HG03565 (cell line): ENCODE measurements at regions not wholly inside any gene's neighbourhood (a gene's known extent, or its start where the extent isn't known, plus 50 kb on each side); places are given as distances from the start of the nearest gene placed in this dataset.

ENCODE experiments used
- ATAC-seq: cut with Tn5 transposase; IDR thresholded peaks from one replicate; pipeline ENCODE4 v1.9.1; 2021; ENCODE audit warnings: mild to moderate bottlenecking, moderate library complexity; ENCODE audit not compliant: unreplicated experiment

DNA sequence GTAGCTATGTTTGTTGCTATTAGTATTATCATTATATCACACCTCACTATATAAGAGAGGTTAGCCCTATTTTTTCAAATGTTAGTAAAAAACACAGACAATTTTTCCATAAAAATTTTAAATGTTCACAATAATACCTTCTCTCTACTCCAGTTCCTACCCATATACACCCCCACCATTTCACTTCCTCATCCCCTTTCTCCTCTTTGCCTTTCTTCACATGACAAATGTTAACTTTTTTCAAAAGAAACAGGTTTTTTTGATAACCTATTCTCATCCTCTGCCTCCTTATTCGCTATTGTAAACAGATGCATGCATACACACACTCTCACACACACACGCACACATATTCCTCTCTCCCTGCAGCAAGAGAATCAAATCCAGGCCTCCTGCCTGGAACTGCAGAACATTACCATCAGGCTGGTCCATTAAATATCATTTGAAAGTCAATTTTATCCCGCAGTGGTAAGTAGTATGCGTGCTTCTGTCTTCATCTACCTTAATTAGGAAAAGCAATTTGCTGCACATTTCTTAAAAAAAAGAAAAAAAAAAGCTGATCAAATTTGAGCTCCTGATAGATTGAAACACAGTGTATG lies 55.5 kb downstream of the MID1IP1 start:
- no peak for ATAC-seq

DNA sequence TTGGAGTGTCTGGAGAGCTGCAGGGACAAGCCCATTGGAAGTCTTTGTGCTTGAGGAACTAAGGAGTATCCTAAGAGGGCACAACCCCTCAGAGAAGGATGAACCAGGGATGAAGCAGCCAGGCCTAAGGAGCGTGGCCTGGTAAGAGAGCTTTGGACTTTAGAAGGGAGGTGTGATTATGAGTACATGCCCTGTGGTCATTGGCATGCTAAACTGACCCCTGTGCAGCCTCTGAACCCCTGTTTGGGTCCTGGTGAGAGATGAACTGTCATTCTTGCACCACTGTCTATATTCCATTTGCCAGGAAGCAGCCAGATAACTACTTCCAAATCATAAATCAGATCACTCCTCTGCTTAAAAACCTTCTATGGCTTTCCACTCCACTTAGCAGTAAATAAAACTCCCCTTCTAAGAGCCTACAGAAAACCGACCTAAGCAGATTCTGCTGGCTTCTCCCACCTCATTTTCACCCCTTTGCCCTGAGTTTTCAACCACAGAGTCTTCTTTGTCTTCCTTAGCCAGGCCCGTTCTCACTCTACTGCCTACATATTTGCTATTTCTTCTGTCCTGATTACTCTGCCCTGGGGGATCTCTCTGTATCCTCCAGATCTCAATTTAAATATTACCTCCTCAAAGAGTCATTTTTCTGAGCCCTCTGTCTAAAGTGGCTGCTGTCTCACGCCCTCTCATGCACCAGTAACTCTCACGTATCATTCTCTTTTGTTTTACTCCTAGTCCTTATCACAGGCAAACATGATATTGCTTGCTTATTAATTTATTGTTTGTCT lies 56.7 kb downstream of the MID1IP1 start:
- no peak for ATAC-seq

DNA sequence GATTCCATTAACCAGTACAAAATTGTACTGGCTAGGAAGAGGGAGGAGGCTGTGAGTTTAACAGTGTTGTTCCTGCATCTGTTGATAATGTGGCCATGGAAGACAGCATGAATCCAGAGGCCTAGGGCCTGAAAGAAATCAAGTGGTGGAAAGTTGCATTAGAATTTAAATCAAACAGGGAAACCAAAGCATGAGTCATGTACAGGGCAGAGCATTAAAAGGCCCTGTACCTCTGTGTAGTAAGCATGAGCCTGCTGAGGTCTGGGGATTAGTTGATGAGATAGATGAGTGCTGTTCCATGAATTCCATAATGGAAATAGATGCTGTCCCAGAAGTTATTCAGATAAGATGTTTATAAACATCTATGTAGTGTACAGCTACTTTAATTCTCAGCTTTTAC lies 58.3 kb downstream of the MID1IP1 start:
- no peak for ATAC-seq

DNA sequence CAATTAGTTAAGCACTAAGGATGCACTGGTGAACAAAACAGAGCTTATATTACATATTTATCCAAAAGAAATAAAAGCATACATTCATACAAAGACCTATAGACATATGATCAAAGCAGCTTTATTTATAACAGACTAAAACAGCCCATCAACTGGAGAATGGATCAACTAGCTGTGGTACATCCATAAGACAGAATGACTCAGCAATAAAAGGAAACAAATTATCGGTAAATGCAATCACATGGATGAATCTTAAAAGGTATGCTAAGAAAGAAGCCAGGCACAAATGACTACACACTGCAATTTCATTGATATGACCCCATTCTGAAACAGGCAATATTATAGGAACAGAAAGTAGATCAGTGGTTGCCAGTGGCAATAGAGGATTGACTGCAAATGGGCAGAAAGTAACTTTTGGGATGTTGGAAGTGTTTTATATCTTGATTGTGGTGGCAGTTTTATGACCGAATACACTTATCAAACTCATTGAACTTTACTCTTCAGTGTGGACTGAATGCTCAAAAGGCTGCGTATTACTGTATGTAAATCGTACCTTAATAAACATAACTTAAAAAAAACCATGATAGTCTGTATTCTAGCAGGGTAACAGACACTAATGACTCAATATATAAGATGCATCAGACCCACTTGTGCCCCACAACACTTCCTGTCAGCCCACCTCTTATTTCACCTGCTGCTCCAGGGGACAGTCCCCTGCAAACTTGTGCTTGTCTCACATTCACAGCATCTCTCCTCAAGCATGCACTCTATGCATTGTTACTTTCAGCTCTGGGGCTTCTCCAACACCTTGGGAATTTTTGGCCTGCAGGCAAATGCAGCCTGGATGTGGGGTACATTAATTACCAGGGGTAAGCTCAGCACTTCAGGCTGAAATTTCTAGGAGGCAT lies 59.1 kb downstream of the MID1IP1 start:
- ATAC-seq, result no peak

DNA sequence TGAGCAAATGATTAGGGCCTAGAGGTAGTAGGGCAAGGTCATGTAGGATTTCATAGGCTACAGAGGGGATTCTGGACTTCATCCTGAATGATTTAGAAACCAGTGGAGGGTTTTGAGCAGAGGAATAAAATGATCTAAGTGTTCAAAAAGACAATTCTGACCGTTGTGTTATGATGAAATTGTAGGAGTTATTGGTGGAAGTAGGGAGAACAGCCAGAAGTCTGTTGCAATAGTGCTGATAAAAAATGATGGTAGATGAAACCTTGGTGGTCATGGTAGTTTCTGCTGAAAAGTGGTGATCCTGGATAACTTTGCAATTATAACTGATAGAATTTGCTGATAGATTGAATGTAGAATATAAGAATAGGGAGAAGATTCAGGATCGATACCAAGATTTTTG lies 60.2 kb downstream of the MID1IP1 start:
- no peak for ATAC-seq

DNA sequence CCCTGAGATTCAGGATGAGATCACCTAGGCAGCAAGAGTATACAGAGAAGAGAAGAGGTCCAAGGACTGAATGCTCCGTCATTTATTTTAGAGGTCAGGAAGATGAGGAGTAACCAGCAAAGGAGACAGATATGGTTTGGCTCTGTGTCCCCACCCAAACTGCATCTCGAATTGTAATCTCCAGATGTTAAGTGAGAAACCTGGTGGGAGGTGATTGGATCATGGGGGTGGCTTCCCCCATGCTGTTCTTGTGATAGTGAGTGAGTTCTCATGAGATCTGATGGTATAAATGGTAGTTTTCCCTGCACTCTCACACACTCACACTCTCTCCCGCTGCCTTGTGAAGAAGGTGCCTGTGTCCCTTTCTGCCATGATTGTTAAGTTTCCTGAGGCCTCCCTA lies 60.8 kb downstream of the MID1IP1 start:
- ATAC-seq, result no peak

DNA sequence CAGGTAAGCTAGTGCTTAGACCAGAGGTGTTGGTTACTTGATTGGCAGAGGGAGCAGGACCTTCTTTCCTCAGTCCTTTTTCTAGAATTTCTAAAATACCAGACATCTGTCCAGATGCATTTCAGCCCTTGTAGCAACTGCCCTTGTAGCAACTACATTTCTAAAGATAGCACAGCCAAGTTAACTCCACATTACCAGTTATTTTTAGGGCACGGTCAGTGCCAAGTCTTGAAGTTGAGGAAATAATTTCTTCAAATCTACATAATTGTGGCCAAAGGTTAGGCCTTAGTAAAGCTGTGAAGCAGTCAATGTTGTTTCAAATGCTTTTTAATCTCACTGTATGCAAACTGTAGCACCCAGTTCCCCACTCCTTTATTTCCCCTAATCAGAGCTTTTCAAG lies 62.9 kb downstream of the MID1IP1 start:
- ATAC-seq, result no peak

DNA sequence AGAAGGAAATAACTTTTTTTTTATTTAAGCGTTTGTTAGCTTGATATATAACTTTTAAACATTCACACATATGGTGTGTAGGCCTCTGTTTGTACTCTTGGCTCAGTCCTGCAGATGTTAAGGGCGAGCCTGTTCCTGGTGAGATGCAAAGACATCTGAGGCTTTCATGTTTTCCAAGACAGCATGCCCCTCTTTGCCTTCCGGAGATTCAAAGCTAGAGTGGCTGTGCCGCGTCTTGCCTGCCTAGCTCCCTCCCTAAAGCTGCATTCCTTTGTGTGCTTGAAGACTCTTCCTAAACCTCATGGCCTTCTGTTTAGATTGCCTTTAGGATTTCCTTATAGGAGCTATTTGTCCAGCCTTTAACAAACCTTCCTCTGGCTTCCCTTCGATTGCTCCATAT lies 67.1 kb downstream of the MID1IP1 start:
- no peak for ATAC-seq

DNA sequence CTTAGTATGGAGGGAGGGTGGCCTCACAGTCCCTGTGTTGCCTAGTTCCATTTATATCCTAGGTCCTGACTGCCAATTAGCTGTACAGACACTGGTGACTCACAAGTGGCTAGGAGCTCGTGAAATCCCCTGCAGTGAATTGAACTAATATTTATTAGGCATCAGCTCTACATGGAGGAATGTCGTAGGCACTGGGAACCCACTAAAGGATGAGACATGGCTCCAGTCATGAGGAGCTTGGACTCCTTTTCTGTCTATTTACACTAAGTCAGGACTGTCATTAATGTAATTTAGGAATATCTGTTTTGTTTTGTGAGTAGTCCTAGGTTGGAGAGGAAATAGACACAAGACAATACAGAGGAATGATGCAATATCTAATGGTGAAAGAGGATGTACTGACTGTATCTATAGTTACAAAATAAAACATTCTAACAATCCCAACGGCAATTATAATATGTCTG lies 67.7 kb downstream of the MID1IP1 start:
- no peak for ATAC-seq

DNA sequence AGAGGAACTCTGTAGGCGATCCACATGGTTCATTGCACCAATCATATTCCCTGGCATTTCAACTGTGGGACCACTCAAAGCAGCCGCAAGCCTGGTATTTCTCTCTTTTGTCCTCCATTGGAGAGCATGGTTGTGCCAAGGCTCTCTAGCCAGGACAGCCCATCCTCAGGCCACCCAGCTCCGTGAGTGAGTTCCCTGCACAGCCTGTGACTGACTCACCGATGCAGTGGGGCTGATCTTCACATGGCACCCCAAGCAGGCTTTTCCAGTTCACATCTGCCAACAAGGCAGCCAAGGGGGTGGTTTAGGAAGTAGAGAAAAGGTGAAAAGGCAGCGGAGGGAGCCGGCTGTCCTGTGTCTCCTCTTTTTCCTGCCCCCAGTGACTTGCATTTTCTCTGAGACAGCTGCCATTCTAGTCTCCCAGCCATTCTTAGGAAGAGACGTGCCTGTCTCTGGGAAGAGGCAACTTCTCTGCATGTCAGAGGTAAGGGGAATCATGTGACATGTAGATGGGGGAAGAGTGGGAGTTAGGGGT lies 69.2 kb downstream of the MID1IP1 start:
- no peak for ATAC-seq

DNA sequence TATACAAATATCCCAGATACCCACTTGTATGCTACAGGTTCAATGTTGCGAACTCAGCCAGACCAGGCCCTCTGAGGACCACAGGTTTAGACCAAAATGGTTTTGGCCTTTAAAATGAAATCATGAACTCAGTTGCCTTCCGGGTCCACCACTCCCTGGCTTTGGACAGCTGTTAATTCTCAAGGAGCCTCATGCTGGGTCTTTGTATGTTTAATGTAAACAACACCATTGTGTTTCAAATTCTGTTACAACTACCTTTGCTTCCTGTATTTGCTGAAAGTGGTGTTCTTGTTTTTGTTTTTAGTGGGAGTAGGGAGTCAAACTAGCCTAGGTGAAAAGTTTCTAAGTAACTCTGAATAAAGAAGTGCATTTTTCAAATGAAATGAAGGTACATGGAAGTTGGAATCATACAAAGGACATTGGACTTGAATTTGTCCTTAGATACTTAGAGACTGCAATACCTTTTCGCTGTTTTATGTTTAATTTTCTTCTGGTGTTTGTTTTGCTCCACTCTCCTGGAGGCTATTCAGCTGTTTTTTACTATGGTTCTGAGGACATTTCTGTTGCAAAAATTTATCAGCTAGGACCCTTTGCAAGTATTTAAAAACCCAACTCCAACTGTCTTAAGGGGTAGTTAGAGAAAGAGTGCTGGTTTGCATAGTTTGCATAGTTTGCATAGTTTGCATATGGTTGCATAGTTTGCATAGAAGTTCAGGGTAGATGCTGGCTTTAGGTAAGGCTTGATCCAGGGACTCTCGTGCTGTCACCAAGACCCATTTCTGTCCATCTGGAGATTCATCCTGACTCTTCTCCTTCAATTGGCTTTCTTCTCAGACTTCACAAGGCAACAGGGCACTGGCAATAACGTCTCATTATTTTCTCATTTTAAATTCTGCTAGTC lies 70.1 kb downstream of the MID1IP1 start:
- no peak for ATAC-seq

DNA sequence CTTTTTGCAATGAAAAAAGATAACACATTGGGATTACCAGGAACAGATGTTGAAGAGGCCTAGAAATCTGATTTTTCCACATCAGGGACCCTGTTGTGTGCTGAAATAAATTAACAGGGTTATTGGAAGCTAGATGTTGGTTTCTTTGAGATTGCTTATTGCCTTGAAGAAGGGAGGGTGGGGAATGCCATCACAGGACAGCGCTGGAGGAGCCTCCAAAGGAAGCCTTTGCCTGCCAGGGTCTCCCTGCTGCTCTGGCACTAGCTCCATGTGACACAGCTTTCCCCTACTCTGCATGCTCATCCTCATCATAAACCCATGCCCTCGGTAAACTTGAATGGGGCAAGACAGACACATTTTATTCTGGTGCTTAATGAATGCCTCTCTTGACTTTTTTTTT lies 76.1 kb downstream of the MID1IP1 start:
- ATAC-seq, result no peak

DNA sequence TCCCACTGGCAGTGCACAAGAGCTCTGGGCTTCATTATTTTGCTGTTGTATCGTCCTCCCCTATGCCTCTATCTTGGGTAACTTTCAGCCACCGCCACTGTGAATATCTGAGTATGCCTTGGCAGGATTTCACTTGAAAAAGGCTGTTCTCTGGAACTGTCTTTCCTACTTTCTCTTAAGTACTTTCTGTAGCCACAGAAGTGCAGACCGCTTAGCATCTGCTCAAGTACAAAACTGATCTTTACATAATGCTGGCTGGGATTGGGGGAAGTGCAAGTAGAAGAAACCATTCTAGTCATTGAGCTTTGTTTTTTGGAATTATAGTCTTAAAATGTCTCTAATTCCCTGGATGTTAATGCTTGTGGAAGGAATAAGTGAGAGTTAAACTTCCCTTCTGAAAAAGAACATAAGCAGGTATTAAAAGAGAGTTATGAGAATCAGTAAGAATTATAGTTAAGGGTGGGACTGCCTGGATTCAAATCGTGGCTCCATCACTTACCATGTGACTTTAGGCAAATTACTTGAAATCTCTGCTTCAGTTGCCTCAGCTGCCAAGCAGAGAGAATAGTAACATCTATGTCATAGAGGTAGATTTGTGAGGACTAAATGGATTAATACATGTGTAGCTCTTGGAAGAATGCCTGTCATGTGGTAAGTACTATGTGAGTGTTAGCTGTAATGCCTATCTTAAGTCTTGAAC lies 77.5 kb downstream of the MID1IP1 start:
- ATAC-seq, result no peak

DNA sequence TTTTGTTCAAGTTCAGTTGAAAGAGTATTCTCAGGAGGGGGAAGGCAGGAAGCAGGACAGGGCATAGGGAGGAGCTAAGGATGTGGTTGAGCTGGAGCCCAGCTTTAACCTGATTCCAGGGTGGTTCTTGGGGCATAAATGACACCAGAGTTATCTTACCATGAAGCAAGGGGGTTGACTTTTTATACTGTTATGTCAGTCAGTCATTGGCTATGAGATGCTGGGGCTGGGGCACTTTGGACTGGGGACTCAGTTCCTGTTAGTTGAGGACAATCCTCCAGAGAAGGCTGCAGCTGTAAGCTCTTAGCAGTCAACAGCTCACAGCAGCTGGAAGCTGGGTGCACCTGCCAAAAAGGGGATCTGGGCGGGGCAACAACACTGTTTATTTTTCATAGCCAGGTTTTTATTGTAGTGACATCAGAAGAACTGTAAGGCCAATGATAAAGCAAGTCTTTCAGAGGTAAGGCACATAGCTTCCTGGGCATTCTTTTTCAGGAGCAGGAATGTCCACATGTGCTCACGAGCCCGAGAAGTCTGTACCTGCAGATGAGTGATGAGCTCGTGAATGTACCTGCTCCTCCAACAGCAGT lies 78.5 kb downstream of the MID1IP1 start:
- ATAC-seq, result no peak

DNA sequence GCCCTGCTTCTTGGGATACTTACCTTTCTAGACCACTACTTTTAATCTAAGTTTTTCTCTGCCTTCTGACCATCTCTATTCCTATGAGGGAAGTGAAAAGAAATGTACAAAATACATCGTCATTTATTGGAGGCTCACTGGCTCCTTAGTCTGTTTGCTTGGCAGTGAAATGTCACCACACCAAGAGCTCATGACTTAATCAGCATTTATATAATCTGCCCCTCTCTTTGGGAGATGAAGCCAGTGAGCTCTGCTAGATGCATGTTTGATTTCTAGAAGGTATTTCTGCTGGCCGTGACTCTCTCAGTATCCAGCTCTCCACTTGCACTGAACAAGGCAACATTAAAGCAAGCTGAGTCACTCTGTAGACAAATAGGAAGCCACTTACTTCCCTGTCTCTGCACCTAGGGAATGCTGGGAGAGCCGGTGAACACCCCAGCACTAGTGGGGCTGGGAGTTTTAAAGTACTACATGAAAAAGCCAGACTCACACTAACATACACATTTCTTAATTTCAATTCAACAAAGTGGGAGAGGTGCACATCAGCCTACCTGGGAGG lies 79.1 kb downstream of the MID1IP1 start:
- ATAC-seq, result no peak

DNA sequence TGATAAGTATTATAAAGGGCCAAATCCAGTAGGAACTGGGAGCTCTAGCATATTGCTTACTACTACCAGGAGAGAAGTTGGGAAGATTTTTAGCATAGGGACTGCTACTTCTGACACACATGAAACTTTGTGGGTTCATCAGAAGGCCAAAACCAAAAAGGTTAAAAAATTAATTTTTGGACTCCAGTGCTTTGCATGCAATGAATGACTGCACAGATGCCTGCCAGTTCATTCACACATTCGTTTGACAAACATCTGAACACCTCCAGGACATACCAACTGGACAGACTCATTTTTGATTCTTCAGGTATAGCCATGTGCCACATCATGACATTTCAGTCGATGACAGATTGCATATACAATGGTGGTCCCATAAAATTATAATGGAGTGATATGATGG lies 79.8 kb downstream of the MID1IP1 start:
- ATAC-seq, result no peak

DNA sequence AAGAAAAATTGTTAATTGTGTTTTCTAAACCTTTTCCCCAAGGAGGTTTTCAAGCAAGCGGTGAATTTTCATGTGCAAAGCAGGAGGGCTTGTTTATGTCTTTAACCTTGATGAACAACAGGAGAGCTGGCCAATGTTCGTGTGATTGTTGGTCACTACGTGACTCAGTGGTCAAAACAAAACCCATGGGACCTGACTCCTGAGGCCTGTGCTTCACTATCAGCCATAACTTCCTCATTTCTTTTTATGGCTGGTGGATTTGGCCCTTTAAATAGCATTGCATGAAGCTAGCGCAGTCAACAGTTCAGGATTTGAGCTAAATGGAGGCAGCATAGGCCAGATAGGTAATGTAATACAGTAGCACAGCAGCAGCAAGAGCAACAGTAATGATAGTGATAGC lies 80.5 kb downstream of the MID1IP1 start:
- ATAC-seq, result no peak

DNA sequence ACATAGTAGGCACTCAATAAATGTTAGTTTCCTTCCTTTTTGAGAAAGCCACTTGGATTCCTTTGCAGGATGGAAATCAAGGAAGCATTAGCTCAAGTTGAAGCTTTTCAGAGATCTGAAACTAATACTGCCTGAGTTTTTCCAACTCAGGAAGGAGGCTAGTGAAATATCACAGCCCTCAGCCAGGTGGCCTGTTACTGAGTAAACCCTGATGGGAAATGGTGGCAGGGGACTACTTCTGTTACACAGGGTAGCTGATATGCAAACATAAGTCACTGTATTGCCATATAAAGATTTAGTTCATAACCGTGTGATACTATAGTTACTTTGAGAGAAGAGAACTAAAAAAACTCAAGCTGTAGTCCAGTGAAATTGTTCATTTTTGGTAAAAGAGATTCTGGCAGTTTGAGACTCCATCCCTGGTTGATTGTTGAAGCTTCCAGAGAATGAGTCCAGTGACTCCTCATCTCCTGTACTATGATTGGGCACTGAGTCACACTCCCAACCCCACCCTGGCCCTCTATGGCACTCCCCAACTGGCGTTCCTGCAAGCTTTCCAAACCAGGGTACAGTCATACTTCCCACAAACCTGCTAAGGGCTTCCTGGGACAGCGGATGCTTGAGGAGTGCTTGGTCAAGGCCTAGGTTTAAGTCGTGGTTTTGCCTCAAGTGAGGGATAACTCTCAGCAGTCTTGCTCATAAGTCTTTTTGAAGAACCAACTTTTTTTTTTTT lies 81.8 kb downstream of the MID1IP1 start:
- no peak for ATAC-seq
